Common myeloid progenitor, CD34-positive (primary cell): ENCODE measurements at regions not wholly inside any gene's neighbourhood (a gene's known extent, or its start where the extent isn't known, plus 50 kb on each side); places are given as distances from the start of the nearest gene placed in this dataset.
"Not testable (repeated sequence)": the region's sequence is repeated elsewhere in the genome, so short reads cannot be mapped to it uniquely, and the experiment has no call there.

Experiments
- CTCF ChIA-PET: fragments of 350-600 bp; sonication (Branson Sonifier 250); formaldehyde crosslinking; loops from one replicate; lab custom pipeline; 2021; ENCODE audit warnings: antibody characterized with exemption; lab: Charles Lee
- POLR2A ChIA-PET: fragments of 350-600 bp; sonication (Branson Sonifier 250); formaldehyde crosslinking; loops from one replicate; lab custom pipeline; 2021; ENCODE audit warnings: antibody characterized with exemption; lab: Charles Lee
- DNase-seq, 3 donors: peaks; one replicate each; pipeline versions ENCODE4 v3.0.0 to v3.0.0-alpha.2; 2013
- H3K27ac ChIP-seq, 2 experiments: 1 replicate in 1 of 2; 2 replicates in 1 of 2; pipeline ENCODE4 v1.7.0; 2013; ENCODE audit warnings: inconsistent platforms in 2 of 2, low read length in 2 of 2, mild to moderate bottlenecking in 2 of 2, low read depth in 1 of 2, moderate library complexity in 1 of 2; ENCODE audit not compliant: severe bottlenecking in 2 of 2, insufficient read depth in 1 of 2, poor library complexity in 1 of 2
- H3K27me3 ChIP-seq, 5 experiments: replicated peaks in 2 of 5; 1 replicate in 3 of 5; 2 replicates in 2 of 5; pipeline versions ENCODE4 v1.6.1 to v1.7.0; 2013; ENCODE audit warnings: low read length in 4 of 5, mild to moderate bottlenecking in 2 of 5, moderate library complexity in 2 of 5, inconsistent platforms in 1 of 5; ENCODE audit not compliant: insufficient read depth in 5 of 5, control insufficient read depth in 4 of 5
- H3K36me3 ChIP-seq, 4 experiments: 1 replicate in 2 of 4; 2 replicates in 2 of 4; pipeline versions ENCODE4 v1.6.1 to v1.7.0; 2013; ENCODE audit warnings: low read length in 3 of 4, control low read depth in 1 of 4, mild to moderate bottlenecking in 1 of 4; ENCODE audit not compliant: control insufficient read depth in 4 of 4, insufficient read depth in 4 of 4
- H3K4me1 ChIP-seq, 4 experiments: 1 replicate in 3 of 4; 2 replicates in 1 of 4; pipeline versions ENCODE4 v1.6.1 to v1.7.1; 2013; ENCODE audit warnings: low read length in 3 of 4, mild to moderate bottlenecking in 3 of 4, control low read depth in 1 of 4, inconsistent platforms in 1 of 4, moderate library complexity in 1 of 4; ENCODE audit not compliant: control insufficient read depth in 4 of 4, insufficient read depth in 4 of 4; ENCODE audit errors: control extremely low read depth in 1 of 4
- H3K4me3 ChIP-seq, 7 experiments: 1 replicate in 4 of 7; 2 replicates in 3 of 7; pipeline versions ENCODE4 v1.5.1 to v1.7.0; 2013; ENCODE audit warnings: mild to moderate bottlenecking in 7 of 7, low read length in 6 of 7, moderate library complexity in 6 of 7, inconsistent platforms in 2 of 7, low read depth in 2 of 7, control low read depth in 1 of 7; ENCODE audit not compliant: insufficient read depth in 4 of 7, control insufficient read depth in 1 of 7; ENCODE audit errors: extremely low read depth in 1 of 7
- H3K9me3 ChIP-seq, 5 experiments: 1 replicate in 4 of 5; 2 replicates in 1 of 5; pipeline versions ENCODE4 v1.6.1 to v1.7.1; 2013; ENCODE audit warnings: low read length in 4 of 5, mild to moderate bottlenecking in 2 of 5, inconsistent platforms in 1 of 5, low read depth in 1 of 5, moderate library complexity in 1 of 5; ENCODE audit not compliant: control insufficient read depth in 4 of 5, insufficient read depth in 2 of 5; ENCODE audit errors: control extremely low read depth in 1 of 5
- WGBS: methylation state at CpG from one replicate; pipeline ENCODE4 v1.1.5; 2013; ENCODE audit not compliant: insufficient coverage; 5-methylcytosine and 5-hydroxymethylcytosine counted together

- Histone ChIP-seq H3K4me3 (no peak overlapping the region), H3K9me3 (no peaks in the 10 kb centered on the region), H3K36me3 (no peaks in the 10 kb centered on the region), H3K4me1 (no peaks in the 10 kb centered on the region), H3K27me3 (no peaks in the 10 kb centered on the region), H3K27ac (no peak overlapping the region)
- ChIA-PET CTCF (no interaction called here), POLR2A (no interaction called here)
- 78% methylated on average over 3 of the region's 4 CpGs for WGBS
- no peak for DNase-seq
Observed at GRCh38 chr7:46928719-46929118, 653.2 kb downstream of the TNS3 start.

GRCh38 chr7:46927131-46927810 lies 654.6 kb downstream of the TNS3 start:
- POLR2A ChIA-PET, result no interaction called here
- H3K27ac ChIP-seq, result no peak overlapping the region
- WGBS, result 100% methylated on average over 1 of the region's 4 CpGs

DNA sequence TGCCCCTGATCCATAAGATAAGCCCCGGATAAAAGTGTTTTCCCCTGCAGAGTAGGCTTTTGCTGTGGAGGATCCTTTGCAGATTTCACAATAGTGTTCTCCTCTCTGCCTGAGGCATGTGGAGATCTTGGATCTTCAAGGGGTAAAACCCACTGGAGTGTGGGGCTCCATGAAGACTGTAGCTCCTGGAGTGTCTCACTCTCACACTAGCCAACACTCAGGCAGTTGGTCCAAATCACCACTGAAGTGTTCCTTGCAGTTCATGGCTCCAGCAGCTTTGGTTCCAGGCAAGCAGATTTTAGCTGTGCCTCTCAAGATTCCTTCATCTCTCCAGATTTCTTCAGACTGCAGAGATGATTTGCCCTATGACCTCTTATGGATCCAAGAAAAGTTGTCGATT lies 665.3 kb downstream of the TNS3 start:
- Histone ChIP-seq H3K36me3 (no peaks in the 10 kb centered on the region), H3K4me3 (no peak overlapping the region), H3K27ac (no peak overlapping the region), H3K27me3 (no peaks in the 10 kb centered on the region), H3K9me3 (peaks cover 0 to 2% (median 0%) of the 10 kb centered on the region in 5 experiments), H3K4me1 (no peaks in the 10 kb centered on the region)
- DNase-seq, result no peak
- ChIA-PET POLR2A (no interaction called here), CTCF (interaction anchor here (1.2 kb wide), 1 partner anchor 999 kb away, joined by 4 read pairs; no protein-coding TSS in a partner anchor)
- 60% methylated on average over 1 of the region's 2 CpGs for WGBS

More at GRCh38 chr7:46927131-46927810, 654.6 kb downstream of the TNS3 start:
- no peaks in the 10 kb centered on the region for H3K9me3 ChIP-seq
- no peak for DNase-seq
- CTCF ChIA-PET, result no interaction called here
- H3K4me1 ChIP-seq, result no peaks in the 10 kb centered on the region
- no peaks in the 10 kb centered on the region for H3K27me3 ChIP-seq
- H3K4me3 ChIP-seq, result no peak overlapping the region
- H3K36me3 ChIP-seq, result no peaks in the 10 kb centered on the region

DNA sequence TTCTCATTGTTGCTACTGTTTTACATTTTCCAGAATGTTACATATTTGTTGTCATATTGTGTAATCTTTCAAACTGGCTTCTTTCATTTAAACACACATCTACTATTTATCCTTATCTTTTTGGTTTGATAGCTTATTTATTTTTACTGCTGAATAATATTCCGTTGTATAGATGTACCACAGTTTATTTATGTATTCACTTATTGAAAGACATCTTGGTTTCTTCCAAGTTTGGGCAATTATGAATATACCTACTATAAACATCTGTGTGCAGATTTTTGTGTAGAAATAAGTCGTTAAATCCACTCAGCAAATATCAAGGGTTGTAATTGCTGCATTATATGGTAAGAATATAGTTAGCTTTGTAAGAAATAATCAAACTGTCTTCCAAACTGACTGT lies 669.2 kb downstream of the TNS3 start:
- Histone ChIP-seq H3K4me1 (no peaks in the 10 kb centered on the region), H3K9me3 (peaks cover 0 to 2% (median 0%) of the 10 kb centered on the region in 5 experiments), H3K4me3 (no peak overlapping the region), H3K36me3 (no peaks in the 10 kb centered on the region), H3K27me3 (no peaks in the 10 kb centered on the region), H3K27ac (no peak overlapping the region)
- POLR2A ChIA-PET, result no interaction called here
- DNase-seq, result no peak
- no CpG with 5 or more reads among the region's 2 CpGs for WGBS
- CTCF ChIA-PET, result no interaction called here

GRCh38 chr7:46909601-46910051 lies 672.3 kb downstream of the TNS3 start:
- H3K36me3 ChIP-seq, result no peaks in the 10 kb centered on the region
- DNase-seq, result no peak
- no peaks in the 10 kb centered on the region for H3K4me1 ChIP-seq
- H3K9me3 ChIP-seq, result no peaks in the 10 kb centered on the region
- no peak overlapping the region for H3K4me3 ChIP-seq
- H3K27ac ChIP-seq, result no peak overlapping the region
- POLR2A ChIA-PET, result no interaction called here
- WGBS, result 86% methylated on average over 4 of the region's 7 CpGs
- no peaks in the 10 kb centered on the region for H3K27me3 ChIP-seq
- CTCF ChIA-PET, result interaction anchor here (0.6 kb wide), 1 partner anchor 32 kb away, joined by 3 read pairs; no protein-coding TSS in a partner anchor

DNA sequence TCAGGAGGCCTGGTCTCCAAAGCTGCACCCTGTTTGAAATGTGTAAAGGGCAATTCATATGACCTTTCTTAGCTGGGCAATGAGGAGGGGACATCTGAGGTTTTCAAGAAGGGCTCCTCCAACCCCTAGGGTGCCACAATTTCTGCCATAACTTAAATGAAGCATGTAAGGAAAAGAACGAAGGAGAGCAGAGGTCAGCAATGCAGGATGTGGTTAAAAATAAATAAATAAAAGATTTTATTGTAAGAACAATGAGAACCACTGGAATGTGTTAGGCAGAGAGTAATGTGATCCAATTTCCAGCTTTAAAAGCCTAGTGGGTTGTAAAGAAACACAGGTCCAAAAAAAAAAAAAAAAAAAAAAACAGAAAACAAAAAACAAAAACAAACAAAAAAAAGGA lies 673.1 kb downstream of the TNS3 start:
- ChIA-PET POLR2A (no interaction called here), CTCF (no interaction called here)

DNA sequence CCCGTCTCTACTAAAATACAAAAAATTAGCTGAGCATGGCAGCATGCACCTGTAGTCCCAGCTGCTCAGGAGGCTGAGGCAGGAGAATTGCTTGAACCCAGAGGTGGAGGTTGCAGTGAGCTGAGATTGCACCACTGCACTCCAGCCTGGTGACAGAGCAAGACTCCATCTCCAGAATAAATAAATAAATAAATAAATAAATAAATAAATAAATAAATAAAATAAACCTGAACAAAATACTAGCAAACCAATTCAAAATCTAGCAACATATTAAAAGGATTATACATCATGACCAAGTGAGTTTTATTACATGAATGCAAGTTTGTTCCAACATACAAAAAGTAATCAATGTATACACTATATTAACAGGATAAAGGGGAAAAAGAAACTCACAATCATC lies 677.4 kb downstream of the TNS3 start:
- DNase-seq, H3K4me1 ChIP-seq, H3K27ac ChIP-seq, CTCF ChIA-PET, H3K27me3 ChIP-seq, POLR2A ChIA-PET, H3K4me3 ChIP-seq, H3K36me3 ChIP-seq, H3K9me3 ChIP-seq: not testable (repeated sequence)
- WGBS, result 100% methylated on average over 1 of the region's 1 CpG

More for the DNA sequence above, 673.1 kb downstream of the TNS3 start:
- DNase-seq, result no peak
- no peak overlapping the region for H3K27ac ChIP-seq
- no CpG with 5 or more reads among the region's 1 CpG for WGBS
- no peaks in the 10 kb centered on the region for H3K27me3 ChIP-seq
- no peaks in the 10 kb centered on the region for H3K36me3 ChIP-seq
- no peaks in the 10 kb centered on the region for H3K4me1 ChIP-seq
- H3K9me3 ChIP-seq, result no peaks in the 10 kb centered on the region
- no peak overlapping the region for H3K4me3 ChIP-seq
